ENCODE measurements at regions not wholly inside any gene's neighbourhood (a gene's known extent, or its start where the extent isn't known, plus 50 kb on each side); places are given as distances from the start of the nearest gene placed in this dataset.

DNA sequence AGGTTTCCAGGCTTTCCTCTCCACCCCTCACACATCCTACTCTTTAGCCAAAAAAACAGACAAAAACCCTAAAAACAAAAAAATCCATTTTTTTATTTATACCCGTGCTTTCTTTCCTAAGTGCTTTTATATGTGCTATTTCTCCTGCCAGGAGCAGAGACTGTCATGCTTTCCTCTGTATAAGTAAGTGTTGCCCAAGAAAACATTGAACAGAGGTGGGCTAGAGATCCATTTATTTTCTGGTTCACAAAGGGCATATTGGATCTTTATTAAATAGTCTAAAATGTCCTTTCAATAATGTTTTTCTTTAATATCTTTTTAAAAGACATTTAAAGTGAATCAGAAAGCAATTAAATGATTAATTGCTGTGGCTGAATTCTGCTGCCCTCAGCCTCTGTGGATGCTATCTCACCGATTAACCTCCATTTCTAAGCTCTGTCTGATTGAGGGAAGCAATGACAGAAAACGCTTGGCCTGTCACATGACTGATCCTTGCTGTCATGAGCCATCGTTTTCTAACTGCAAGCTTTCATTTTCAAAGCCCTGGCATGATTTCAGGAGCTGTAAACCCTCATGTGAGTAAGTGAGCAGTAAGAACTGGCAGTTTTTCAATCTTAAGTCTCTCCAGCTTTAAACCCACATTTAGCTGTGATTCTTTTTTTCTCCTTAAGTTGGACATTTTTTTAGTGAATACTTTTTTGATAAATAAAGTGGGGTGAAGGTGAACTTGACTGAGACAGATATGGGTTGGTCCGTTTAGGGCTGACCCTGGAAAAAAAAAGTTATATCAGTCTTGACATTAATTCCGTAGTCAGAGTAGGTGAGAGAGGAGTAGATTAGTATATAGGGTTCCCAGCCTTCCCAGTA lies 180.7 kb upstream of the PGRMC2 start:
- Histone ChIP-seq H3K9me3 (ENCODE audit: control insufficient read depth, insufficient read depth, low read length) (no peaks in the 10 kb centered on the region), H3K4me1 (ENCODE audit: control insufficient read depth, insufficient read depth, low read length) (no peaks in the 10 kb centered on the region), H3K4me3 (ENCODE audit: low read depth, low read length) (no peak overlapping the region), H3K27ac (ENCODE audit: low read depth, low read length) (no peak overlapping the region), H3K36me3 (ENCODE audit: control insufficient read depth, insufficient read depth, low read length) (no peaks in the 10 kb centered on the region), H3K27me3 (ENCODE audit: control insufficient read depth, insufficient read depth, low read length) (no peaks in the 10 kb centered on the region)
- DNase-seq (ENCODE audit: low read depth in 4 of 6, low spot score in 6 of 6), result peak in 4 of 6 donors; percentile 27 to 88 (median 58)
- WGBS (ENCODE audit: insufficient coverage), result 29% methylated on average over 3 of the region's 6 CpGs

DNA sequence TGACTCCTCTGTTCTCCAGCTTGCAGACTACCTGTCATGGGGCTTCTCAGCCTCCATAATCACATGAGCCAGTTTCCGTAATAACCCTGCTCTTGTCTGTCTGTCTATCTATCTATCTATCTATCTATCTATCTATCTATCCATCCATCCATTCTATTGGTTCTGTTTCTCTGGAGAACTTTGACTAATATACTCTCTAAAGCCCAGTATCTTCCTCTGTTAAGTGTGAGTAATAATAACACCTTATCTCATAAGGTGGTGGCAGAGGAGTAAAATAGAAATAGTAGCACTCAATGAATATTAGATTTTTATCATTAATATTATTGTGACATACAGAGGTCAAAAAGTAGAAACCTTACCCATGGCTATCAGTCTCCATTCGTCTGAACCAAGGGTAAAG lies 177.9 kb upstream of the PGRMC2 start:
- H3K4me3 ChIP-seq (ENCODE audit: low read depth, low read length), result no peak overlapping the region
- H3K9me3 ChIP-seq (ENCODE audit: control insufficient read depth, insufficient read depth, low read length), result no peaks in the 10 kb centered on the region
- H3K27me3 ChIP-seq (ENCODE audit: control insufficient read depth, insufficient read depth, low read length), result no peaks in the 10 kb centered on the region
- WGBS (ENCODE audit: insufficient coverage), result 40% methylated on average over 2 of the region's 2 CpGs
- no peak overlapping the region for H3K27ac ChIP-seq (ENCODE audit: low read depth, low read length)
- H3K36me3 ChIP-seq (ENCODE audit: control insufficient read depth, insufficient read depth, low read length), result no peaks in the 10 kb centered on the region
- no peak for DNase-seq (ENCODE audit: low read depth in 4 of 6, low spot score in 6 of 6)
- H3K4me1 ChIP-seq (ENCODE audit: control insufficient read depth, insufficient read depth, low read length), result no peaks in the 10 kb centered on the region

DNA sequence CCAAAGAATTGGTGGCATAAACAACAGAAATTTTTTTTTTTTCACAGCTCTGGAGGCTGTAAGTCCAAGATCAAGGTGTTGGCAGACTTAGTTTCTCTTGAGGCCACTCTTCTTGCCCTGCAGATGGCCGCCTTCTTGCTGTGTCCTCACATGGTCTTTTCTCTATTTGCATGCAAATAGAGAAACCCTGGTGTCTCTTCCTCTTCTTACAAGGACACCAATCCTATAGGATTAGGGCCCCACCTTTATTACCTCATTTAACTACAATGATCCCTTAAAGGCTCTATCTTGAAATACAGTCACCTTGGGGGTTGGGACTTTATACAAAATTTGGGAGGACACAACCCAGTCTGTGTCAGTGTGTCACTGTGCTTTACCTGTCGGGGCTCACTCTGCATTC lies 175.4 kb upstream of the PGRMC2 start:
- no peaks in the 10 kb centered on the region for H3K4me1 ChIP-seq (ENCODE audit: control insufficient read depth, insufficient read depth, low read length)
- 88% methylated on average over 1 of the region's 2 CpGs for WGBS (ENCODE audit: insufficient coverage)
- no peaks in the 10 kb centered on the region for H3K36me3 ChIP-seq (ENCODE audit: control insufficient read depth, insufficient read depth, low read length)
- no peak for DNase-seq (ENCODE audit: low read depth in 4 of 6, low spot score in 6 of 6)
- no peak overlapping the region for H3K27ac ChIP-seq (ENCODE audit: low read depth, low read length)
- no peaks in the 10 kb centered on the region for H3K27me3 ChIP-seq (ENCODE audit: control insufficient read depth, insufficient read depth, low read length)
- H3K9me3 ChIP-seq (ENCODE audit: control insufficient read depth, insufficient read depth, low read length), result no peaks in the 10 kb centered on the region
- H3K4me3 ChIP-seq (ENCODE audit: low read depth, low read length), result no peak overlapping the region

DNA sequence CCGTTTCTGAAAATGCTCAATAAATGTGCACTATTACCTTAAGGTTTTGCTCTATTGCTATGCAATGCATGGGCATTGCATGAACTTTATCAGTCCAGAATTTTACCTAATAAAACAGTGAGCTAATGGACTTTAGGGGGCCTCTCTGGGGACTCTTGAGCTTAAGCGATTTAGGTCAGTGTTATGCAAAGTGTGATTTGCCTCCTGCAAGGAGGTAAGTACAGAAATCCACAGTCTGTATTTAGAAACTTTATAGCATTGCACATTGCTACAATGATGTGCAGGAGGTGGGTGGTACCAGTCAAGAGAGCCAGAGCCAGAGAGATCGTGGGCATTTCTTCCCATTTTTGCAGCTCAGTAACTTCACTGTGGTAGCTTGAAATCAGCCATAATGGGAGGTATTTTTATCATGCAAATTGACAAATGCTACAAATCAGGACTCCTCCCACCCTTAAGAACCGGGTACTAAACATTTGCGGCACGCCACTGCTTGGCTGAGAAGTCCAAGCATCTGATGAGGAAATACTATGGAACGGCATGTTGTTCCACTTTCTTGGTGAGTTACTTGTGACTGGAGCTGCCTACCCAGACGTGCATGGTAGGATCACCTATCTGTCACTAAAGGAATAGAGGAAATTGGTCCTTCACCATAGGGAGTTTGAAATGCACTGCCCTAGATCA lies 174.6 kb upstream of the PGRMC2 start:
- H3K4me3 ChIP-seq (ENCODE audit: low read depth, low read length), result no peak overlapping the region
- WGBS (ENCODE audit: insufficient coverage), result 17% methylated on average over 1 of the region's 8 CpGs
- H3K36me3 ChIP-seq (ENCODE audit: control insufficient read depth, insufficient read depth, low read length), result no peaks in the 10 kb centered on the region
- H3K9me3 ChIP-seq (ENCODE audit: control insufficient read depth, insufficient read depth, low read length), result no peaks in the 10 kb centered on the region
- H3K4me1 ChIP-seq (ENCODE audit: control insufficient read depth, insufficient read depth, low read length), result no peaks in the 10 kb centered on the region
- H3K27ac ChIP-seq (ENCODE audit: low read depth, low read length), result no peak overlapping the region
- no peaks in the 10 kb centered on the region for H3K27me3 ChIP-seq (ENCODE audit: control insufficient read depth, insufficient read depth, low read length)
- DNase-seq (ENCODE audit: low read depth in 4 of 6, low spot score in 6 of 6), result no peak

DNA sequence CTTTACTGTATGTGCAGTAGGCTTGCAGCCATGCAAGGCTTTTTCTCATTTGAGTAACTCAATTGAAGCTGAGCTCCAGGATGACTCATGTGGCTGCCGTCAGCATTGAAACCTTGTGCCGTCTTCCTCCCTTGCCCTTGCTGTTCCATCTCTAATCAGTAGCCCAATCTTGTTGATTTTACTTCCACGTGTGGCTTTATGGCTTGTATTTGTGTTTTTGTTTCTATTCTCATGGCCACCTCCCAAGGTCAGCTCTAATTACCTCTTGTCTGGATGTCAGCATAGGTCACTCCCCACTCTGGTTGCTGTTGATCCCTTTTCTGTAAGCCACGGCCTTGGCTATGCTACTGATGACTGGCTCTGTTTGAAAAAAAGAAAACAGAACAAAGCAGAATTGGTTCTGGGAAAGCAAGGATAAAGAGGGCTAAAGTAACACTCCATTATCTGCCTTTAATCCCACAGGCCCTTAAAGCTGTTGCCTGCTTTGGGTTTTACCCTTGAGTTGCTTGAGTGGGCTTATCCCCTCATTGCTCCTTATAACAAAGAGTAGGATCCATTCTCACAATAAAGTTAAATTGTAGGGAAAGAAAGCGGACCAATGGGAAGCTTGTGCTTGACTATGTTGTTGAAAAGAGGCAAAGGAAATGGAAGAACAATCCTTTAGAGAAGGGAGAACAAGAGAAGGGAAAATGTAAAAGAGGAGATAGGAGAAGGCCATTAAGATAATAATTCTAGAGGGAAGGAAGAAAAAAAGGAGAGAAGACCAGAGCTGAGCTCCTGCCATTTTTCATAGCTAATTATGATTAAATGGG lies 173.9 kb upstream of the PGRMC2 start:
- no peak overlapping the region for H3K4me3 ChIP-seq (ENCODE audit: low read depth, low read length)
- H3K27ac ChIP-seq (ENCODE audit: low read depth, low read length), result no peak overlapping the region
- 48% methylated on average over 3 of the region's 5 CpGs for WGBS (ENCODE audit: insufficient coverage)
- H3K4me1 ChIP-seq (ENCODE audit: control insufficient read depth, insufficient read depth, low read length), result no peaks in the 10 kb centered on the region
- no peak for DNase-seq (ENCODE audit: low read depth in 4 of 6, low spot score in 6 of 6)
- H3K36me3 ChIP-seq (ENCODE audit: control insufficient read depth, insufficient read depth, low read length), result no peaks in the 10 kb centered on the region
- H3K27me3 ChIP-seq (ENCODE audit: control insufficient read depth, insufficient read depth, low read length), result no peaks in the 10 kb centered on the region
- H3K9me3 ChIP-seq (ENCODE audit: control insufficient read depth, insufficient read depth, low read length), result no peaks in the 10 kb centered on the region

DNA sequence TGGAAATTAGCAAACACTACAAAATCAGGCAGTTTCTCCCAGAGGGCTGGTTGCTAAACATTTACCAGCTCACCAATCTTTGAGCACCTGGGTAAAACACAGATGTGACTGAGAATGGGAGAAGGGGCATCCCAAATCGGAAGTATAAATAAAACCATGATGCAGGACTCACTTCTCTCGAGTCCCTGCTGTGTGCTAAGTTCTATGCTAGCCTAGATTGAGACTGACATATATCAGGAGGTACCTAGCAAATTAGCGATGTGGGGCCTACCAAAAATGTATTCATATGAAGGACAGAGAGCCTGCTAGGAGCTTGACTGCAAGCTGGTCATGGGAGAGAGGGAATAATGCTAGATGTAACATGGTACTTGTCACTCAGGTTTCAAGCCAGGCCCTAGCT lies 171.9 kb upstream of the PGRMC2 start:
- Histone ChIP-seq H3K4me1 (ENCODE audit: control insufficient read depth, insufficient read depth, low read length) (peaks cover 7% of the 10 kb centered on the region), H3K27ac (ENCODE audit: low read depth, low read length) (no peak overlapping the region), H3K27me3 (ENCODE audit: control insufficient read depth, insufficient read depth, low read length) (peaks cover 2% of the 10 kb centered on the region), H3K4me3 (ENCODE audit: low read depth, low read length) (no peak overlapping the region), H3K9me3 (ENCODE audit: control insufficient read depth, insufficient read depth, low read length) (no peaks in the 10 kb centered on the region), H3K36me3 (ENCODE audit: control insufficient read depth, insufficient read depth, low read length) (no peaks in the 10 kb centered on the region)
- no peak for DNase-seq (ENCODE audit: low read depth in 4 of 6, low spot score in 6 of 6)
- WGBS (ENCODE audit: insufficient coverage), result 64% methylated on average over 3 of the region's 3 CpGs

DNA sequence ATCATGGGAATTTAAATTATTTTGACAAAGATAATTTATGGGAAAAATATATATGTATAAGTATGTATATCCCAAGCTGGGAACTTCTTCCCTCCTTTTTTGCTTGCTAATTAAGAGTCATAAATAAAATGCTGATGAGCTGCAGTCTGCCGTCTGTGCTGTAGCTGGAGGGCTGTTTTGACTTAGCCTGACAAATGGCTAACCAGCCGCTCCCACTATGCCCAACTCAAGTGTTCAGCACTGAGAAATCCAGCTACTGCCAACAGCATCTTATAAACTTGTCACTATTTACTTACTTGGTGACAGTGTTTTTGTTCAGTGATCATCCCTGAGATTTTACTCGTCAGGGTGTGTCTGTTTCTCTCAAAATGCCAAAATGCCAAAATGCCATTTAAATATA lies 171.2 kb upstream of the PGRMC2 start:
- DNase-seq (ENCODE audit: low read depth in 4 of 6, low spot score in 6 of 6), result peak in 1 of 6 donors; percentile 83
- no peaks in the 10 kb centered on the region for H3K9me3 ChIP-seq (ENCODE audit: control insufficient read depth, insufficient read depth, low read length)
- no peaks in the 10 kb centered on the region for H3K36me3 ChIP-seq (ENCODE audit: control insufficient read depth, insufficient read depth, low read length)
- 100% methylated on average over 1 of the region's 3 CpGs for WGBS (ENCODE audit: insufficient coverage)
- peaks cover 11% of the 10 kb centered on the region for H3K4me1 ChIP-seq (ENCODE audit: control insufficient read depth, insufficient read depth, low read length)
- H3K27ac ChIP-seq (ENCODE audit: low read depth, low read length), result no peak overlapping the region
- peaks cover 2% of the 10 kb centered on the region for H3K27me3 ChIP-seq (ENCODE audit: control insufficient read depth, insufficient read depth, low read length)
- H3K4me3 ChIP-seq (ENCODE audit: low read depth, low read length), result no peak overlapping the region

DNA sequence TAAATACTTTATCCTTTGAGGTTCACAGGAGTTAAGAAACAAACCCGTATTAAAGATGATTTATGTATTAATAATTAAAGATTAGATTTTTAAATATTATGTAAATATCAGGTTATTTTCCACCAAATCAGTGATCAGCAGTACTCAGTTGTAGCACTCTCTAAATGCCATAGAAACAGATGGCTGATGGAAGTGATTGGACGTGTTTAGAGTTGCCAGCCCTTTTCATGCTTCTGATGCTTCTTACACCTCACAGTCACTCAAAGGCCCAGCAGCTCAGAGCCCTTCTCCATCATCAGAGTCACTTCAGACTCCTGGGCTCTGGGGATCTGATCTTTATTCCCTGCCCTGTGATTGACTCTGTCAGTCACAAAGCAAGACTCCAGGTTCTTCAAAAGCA lies 170.1 kb upstream of the PGRMC2 start:
- 60% methylated on average over 1 of the region's 2 CpGs for WGBS (ENCODE audit: insufficient coverage)
- H3K27me3 ChIP-seq (ENCODE audit: control insufficient read depth, insufficient read depth, low read length), result peaks cover 2% of the 10 kb centered on the region
- DNase-seq (ENCODE audit: low read depth in 4 of 6, low spot score in 6 of 6), result no peak
- H3K9me3 ChIP-seq (ENCODE audit: control insufficient read depth, insufficient read depth, low read length), result no peaks in the 10 kb centered on the region
- H3K27ac ChIP-seq (ENCODE audit: low read depth, low read length), result no peak overlapping the region
- peaks cover 11% of the 10 kb centered on the region for H3K4me1 ChIP-seq (ENCODE audit: control insufficient read depth, insufficient read depth, low read length)
- H3K36me3 ChIP-seq (ENCODE audit: control insufficient read depth, insufficient read depth, low read length), result no peaks in the 10 kb centered on the region
- H3K4me3 ChIP-seq (ENCODE audit: low read depth, low read length), result no peak overlapping the region

DNA sequence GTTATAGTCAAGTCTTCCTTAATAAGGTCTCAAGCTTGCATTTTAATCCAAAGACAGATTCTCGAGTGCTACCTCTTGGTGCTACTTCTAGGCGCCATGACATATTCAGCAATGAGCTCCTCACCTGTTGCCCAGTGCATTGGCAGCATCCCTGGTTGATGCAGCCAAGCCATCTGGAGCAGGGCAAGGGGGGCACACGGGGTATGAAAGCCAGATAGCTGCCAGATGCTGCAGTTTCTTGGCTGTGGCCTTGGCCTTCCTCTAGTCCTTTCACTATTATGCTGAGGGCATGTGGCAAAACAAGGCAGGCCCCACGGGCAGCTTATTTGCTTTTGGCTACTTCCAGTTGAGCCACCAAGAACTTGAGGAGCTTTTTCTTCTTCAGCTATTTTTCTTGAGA lies 168.6 kb upstream of the PGRMC2 start:
- Histone ChIP-seq H3K4me1 (ENCODE audit: control insufficient read depth, insufficient read depth, low read length) (peaks cover 11% of the 10 kb centered on the region), H3K36me3 (ENCODE audit: control insufficient read depth, insufficient read depth, low read length) (no peaks in the 10 kb centered on the region), H3K9me3 (ENCODE audit: control insufficient read depth, insufficient read depth, low read length) (no peaks in the 10 kb centered on the region), H3K27ac (ENCODE audit: low read depth, low read length) (no peak overlapping the region), H3K27me3 (ENCODE audit: control insufficient read depth, insufficient read depth, low read length) (peaks cover 2% of the 10 kb centered on the region), H3K4me3 (ENCODE audit: low read depth, low read length) (no peak overlapping the region)
- WGBS (ENCODE audit: insufficient coverage), result 56% methylated on average over 4 of the region's 4 CpGs
- DNase-seq (ENCODE audit: low read depth in 4 of 6, low spot score in 6 of 6), result peak in 2 of 6 donors; percentile 43 to 57

All from spinal cord (tissue), 9 donors.